GM10248 (cell line): ENCODE measurements at regions not wholly inside any gene's neighbourhood (a gene's known extent, or its start where the extent isn't known, plus 50 kb on each side); places are given as distances from the start of the nearest gene placed in this dataset.

Experiments used
- CTCF ChIA-PET: fragments of 300-600 bp; sonication (Branson Sonifier 250); formaldehyde crosslinking; extraction: SDS; loops from one replicate; lab custom pipeline; 2021; ENCODE audit warnings: antibody characterized with exemption; lab: Yijun Ruan, JAX
- POLR2A ChIA-PET: fragments of 350-650 bp; sonication (Branson Sonifier 250); formaldehyde crosslinking; extraction: SDS; loops from one replicate; lab custom pipeline; 2020; ENCODE audit warnings: antibody characterized with exemption; lab: Yijun Ruan, JAX
- DNase-seq: peaks from one replicate; pipeline ENCODE4 v3.0.0; 2012; ENCODE audit errors: extremely low spot score
- CTCF ChIP-seq: IDR thresholded peaks from 2 replicates; pipeline ENCODE4 v1.5.1; 2012; ENCODE audit warnings: mild to moderate bottlenecking, low read depth; ENCODE audit errors: extremely low read depth, missing control alignments, control extremely low read depth

- CTCF ChIA-PET, result interaction anchor here (1.6 to 7.2 kb wide), 6 partner anchors 11 to 737 kb away, joined by 3 to 80 read pairs (median 32); no protein-coding TSS in a partner anchor
- TF ChIP-seq CTCF, result no peak
- no peak for DNase-seq
- POLR2A ChIA-PET, result no interaction called here
Observed at GRCh38 chr22:35152316-35152715, 86.4 kb downstream of the ISX start.

GRCh38 chr22:35154937-35155387 is 89.0 kb downstream of the ISX start:
- CTCF ChIA-PET, result interaction anchor here (0.8 to 1.7 kb wide), 17 partner anchors 8 to 1233 kb away, joined by 3 to 10 read pairs (median 4); no protein-coding TSS in a partner anchor
- peak; percentile 65 for DNase-seq
- POLR2A ChIA-PET, result no interaction called here
- TF ChIP-seq CTCF, result peak; percentile 72

GRCh38 chr22:35155403-35156025 is 89.6 kb downstream of the ISX start:
- CTCF ChIA-PET, result interaction anchor here (0.8 to 1.7 kb wide), 16 partner anchors 9 to 1233 kb away, joined by 3 to 10 read pairs (median 4); no protein-coding TSS in a partner anchor
- POLR2A ChIA-PET, result no interaction called here
- DNase-seq, result no peak
- no peak for TF ChIP-seq CTCF

- CTCF ChIA-PET, result interaction anchor here (0.8 to 1.6 kb wide), 5 partner anchors 9 to 1234 kb away, joined by 3 to 4 read pairs (median 4); no protein-coding TSS in a partner anchor
- no peak for TF ChIP-seq CTCF
- no peak for DNase-seq
- POLR2A ChIA-PET, result no interaction called here
Observed at GRCh38 chr22:35156945-35157344, 91.0 kb downstream of the ISX start.

- no peak for TF ChIP-seq CTCF
- CTCF ChIA-PET, result interaction anchor here (0.9 to 4.7 kb wide), 6 partner anchors 8 to 1235 kb away, joined by 3 to 32 read pairs (median 4); no protein-coding TSS in a partner anchor
- POLR2A ChIA-PET, result no interaction called here
- no peak for DNase-seq
Observed at GRCh38 chr22:35158336-35158735, 92.4 kb downstream of the ISX start.

GRCh38 chr22:35159343-35159742 is 93.4 kb downstream of the ISX start:
- no peak for DNase-seq
- TF ChIP-seq CTCF, result no peak
- ChIA-PET POLR2A (interaction anchor here (0.6 kb wide), 2 partner anchors 108 to 171 kb away, joined by 3 to 4 read pairs; no protein-coding TSS in a partner anchor), CTCF (interaction anchor here (1.0 to 4.7 kb wide), 8 partner anchors 9 to 744 kb away, joined by 3 to 32 read pairs (median 4); no protein-coding TSS in a partner anchor)
